HG02610 (cell line): ENCODE measurements at regions not wholly inside any gene's neighbourhood (a gene's known extent, or its start where the extent isn't known, plus 50 kb on each side); places are given as distances from the start of the nearest gene placed in this dataset.

Experiments
- ATAC-seq: cut with Tn5 transposase; IDR thresholded peaks from one replicate; pipeline ENCODE4 v1.9.1; 2021; ENCODE audit warnings: mild to moderate bottlenecking, moderate library complexity; ENCODE audit not compliant: unreplicated experiment

GRCh38 chr7:25994433-25994994 is 157.5 kb upstream of the NFE2L3 start:
- no peak for ATAC-seq

- ATAC-seq, result no peak
Observed at GRCh38 chr7:25995216-25995615, 156.8 kb upstream of the NFE2L3 start.

- ATAC-seq, result no peak
Observed at GRCh38 chr7:25996006-25996408, 156.0 kb upstream of the NFE2L3 start.

GRCh38 chr7:25998499-25998898 is 153.5 kb upstream of the NFE2L3 start:
- ATAC-seq, result no peak

- no peak for ATAC-seq
Observed at GRCh38 chr7:26000841-26001240, 151.2 kb upstream of the NFE2L3 start.

- no peak for ATAC-seq
Observed at GRCh38 chr7:26001662-26002244, 150.2 kb upstream of the NFE2L3 start.

- no peak for ATAC-seq
Observed at GRCh38 chr7:26005683-26006410, 146.2 kb upstream of the NFE2L3 start.

GRCh38 chr7:26006426-26006825 is 145.6 kb upstream of the NFE2L3 start:
- no peak for ATAC-seq

GRCh38 chr7:26007510-26007909 is 144.5 kb upstream of the NFE2L3 start:
- ATAC-seq, result no peak

GRCh38 chr7:26008428-26008827 is 143.6 kb upstream of the NFE2L3 start:
- no peak for ATAC-seq

- ATAC-seq, result peak; percentile 54
Observed at GRCh38 chr7:26011039-26011696, 140.8 kb upstream of the NFE2L3 start.

GRCh38 chr7:26013551-26014083 is 138.4 kb upstream of the NFE2L3 start:
- no peak for ATAC-seq

GRCh38 chr7:26022982-26023381 is 129.0 kb upstream of the NFE2L3 start:
- no peak for ATAC-seq

GRCh38 chr7:26029911-26030310 is 122.1 kb upstream of the NFE2L3 start:
- ATAC-seq, result no peak

- ATAC-seq, result no peak
Observed at GRCh38 chr7:26034391-26034790, 117.6 kb upstream of the NFE2L3 start.

GRCh38 chr7:26035552-26035951 is 116.4 kb upstream of the NFE2L3 start:
- no peak for ATAC-seq

- ATAC-seq, result no peak
Observed at GRCh38 chr7:26036092-26036491, 115.9 kb upstream of the NFE2L3 start.

- no peak for ATAC-seq
Observed at GRCh38 chr7:26038201-26038990, 113.6 kb upstream of the NFE2L3 start.

GRCh38 chr7:26040085-26040484 is 111.9 kb upstream of the NFE2L3 start:
- no peak for ATAC-seq

GRCh38 chr7:26042237-26042636 is 109.8 kb upstream of the NFE2L3 start:
- no peak for ATAC-seq

- no peak for ATAC-seq
Observed at GRCh38 chr7:26043801-26044200, 108.2 kb upstream of the NFE2L3 start.
